GM12864 (cell line): ENCODE measurements at regions not wholly inside any gene's neighbourhood (a gene's known extent, or its start where the extent isn't known, plus 50 kb on each side); places are given as distances from the start of the nearest gene placed in this dataset.

ENCODE experiments used
- DNase-seq: peaks from one replicate; pipeline ENCODE4 v3.0.0-alpha.2; 2011; ENCODE audit warnings: low read depth
- H3K4me3 ChIP-seq: 2 replicates; pipeline ENCODE4 v1.5.1; 2011; ENCODE audit warnings: mild to moderate bottlenecking, low read depth, low read length, control low read depth
- TF ChIP-seq, protein P1 (sequence below): IDR thresholded peaks from 2 replicates; pipeline ENCODE4 v1.5.1; 2011; ENCODE audit warnings: low read depth, mild to moderate bottlenecking, moderate library complexity, low read length, control low read depth, inconsistent platforms; ENCODE audit errors: missing control alignments

GRCh38 chr4:181909368-181909767 lies 333.8 kb upstream of the TENM3 start:
- no peak for DNase-seq

GRCh38 chr4:181911420-181911819 lies 331.8 kb upstream of the TENM3 start:
- TF ChIP-seq, protein P1, sequence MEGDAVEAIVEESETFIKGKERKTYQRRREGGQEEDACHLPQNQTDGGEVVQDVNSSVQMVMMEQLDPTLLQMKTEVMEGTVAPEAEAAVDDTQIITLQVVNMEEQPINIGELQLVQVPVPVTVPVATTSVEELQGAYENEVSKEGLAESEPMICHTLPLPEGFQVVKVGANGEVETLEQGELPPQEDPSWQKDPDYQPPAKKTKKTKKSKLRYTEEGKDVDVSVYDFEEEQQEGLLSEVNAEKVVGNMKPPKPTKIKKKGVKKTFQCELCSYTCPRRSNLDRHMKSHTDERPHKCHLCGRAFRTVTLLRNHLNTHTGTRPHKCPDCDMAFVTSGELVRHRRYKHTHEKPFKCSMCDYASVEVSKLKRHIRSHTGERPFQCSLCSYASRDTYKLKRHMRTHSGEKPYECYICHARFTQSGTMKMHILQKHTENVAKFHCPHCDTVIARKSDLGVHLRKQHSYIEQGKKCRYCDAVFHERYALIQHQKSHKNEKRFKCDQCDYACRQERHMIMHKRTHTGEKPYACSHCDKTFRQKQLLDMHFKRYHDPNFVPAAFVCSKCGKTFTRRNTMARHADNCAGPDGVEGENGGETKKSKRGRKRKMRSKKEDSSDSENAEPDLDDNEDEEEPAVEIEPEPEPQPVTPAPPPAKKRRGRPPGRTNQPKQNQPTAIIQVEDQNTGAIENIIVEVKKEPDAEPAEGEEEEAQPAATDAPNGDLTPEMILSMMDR: no peak
- no peak for DNase-seq
- no peak overlapping the region for H3K4me3 ChIP-seq

More at GRCh38 chr4:181909368-181909767, 333.8 kb upstream of the TENM3 start:
- H3K4me3 ChIP-seq: no peak overlapping the region
- TF ChIP-seq, protein P1: no peak

DNA sequence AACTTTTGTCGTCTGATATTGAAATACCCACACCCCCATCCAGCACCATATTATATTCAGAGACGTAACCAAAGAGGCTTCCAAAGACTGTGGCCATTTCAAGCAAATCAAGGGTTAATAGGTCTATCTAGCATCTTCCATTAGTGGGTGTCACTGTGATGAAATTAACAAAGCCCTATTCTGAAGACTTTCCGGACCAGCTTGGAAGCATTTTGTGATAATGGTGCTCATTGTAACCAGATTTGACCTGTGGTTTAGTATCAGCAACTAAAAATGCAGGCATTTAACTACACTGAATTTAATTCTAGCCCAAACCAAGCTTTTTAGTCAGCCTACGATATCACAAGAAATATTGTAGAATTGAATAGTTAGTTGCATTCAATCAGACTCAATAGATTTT lies 309.7 kb upstream of the TENM3 start:
- no peak overlapping the region for H3K4me3 ChIP-seq
- TF ChIP-seq, protein P1: no peak
- no peak for DNase-seq

- DNase-seq: no peak
- no peak overlapping the region for H3K4me3 ChIP-seq
- TF ChIP-seq, protein P1: no peak
Observed at GRCh38 chr4:181938631-181939030, 304.6 kb upstream of the TENM3 start.

DNA sequence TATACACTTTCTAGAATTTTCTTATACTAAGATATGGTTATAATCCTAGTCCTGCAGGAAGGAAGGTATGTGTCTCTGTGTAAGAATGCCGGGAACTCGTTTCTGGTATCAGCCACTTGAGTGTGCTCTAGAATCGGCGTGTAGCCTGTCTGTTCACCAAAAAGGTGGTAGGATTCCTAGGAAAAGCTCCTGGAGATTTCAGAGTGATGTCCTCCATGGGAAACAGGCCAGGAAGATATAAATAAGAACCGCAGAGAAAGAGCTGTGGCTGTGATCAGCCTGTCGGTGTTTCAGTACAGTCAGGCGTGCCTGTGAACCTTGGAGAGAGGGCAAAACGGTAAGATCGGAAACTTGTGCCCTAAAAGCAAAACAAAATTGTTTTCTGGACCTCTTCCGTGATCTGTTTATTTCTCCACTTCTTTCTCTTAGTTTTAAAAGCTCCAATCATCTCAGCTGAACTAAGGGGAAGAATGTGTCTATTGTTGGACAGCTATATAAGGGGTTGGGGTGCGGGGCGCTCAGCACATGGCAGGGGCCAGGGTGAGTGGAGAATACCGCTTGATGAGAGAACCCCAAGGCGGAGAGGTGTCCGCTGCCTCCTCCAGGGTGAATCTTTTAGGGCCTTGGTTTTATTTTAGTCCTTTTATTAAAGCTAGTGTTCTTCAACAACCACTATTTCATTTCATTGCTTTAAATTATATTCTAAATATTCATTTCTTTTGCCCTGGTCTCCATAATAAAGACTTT lies 303.8 kb upstream of the TENM3 start:
- TF ChIP-seq, protein P1: no peak
- DNase-seq: no peak
- H3K4me3 ChIP-seq: no peak overlapping the region

- H3K4me3 ChIP-seq: no peak overlapping the region
- DNase-seq: no peak
- TF ChIP-seq, protein P1: no peak
Observed at GRCh38 chr4:181944527-181944926, 298.7 kb upstream of the TENM3 start.

GRCh38 chr4:181946902-181947301 lies 296.3 kb upstream of the TENM3 start:
- DNase-seq: no peak
- H3K4me3 ChIP-seq: no peak overlapping the region
- TF ChIP-seq, protein P1: no peak
